B cell (primary cell): ENCODE measurements at regions not wholly inside any gene's neighbourhood (a gene's known extent, or its start where the extent isn't known, plus 50 kb on each side); places are given as distances from the start of the nearest gene placed in this dataset.

Experiments
- ATAC-seq: fragments of 200-7000 bp; cut with Tn5 transposase; one replicate; pipeline ENCODE4 v1.10.0; 2021; ENCODE audit warnings: low read depth, mild to moderate bottlenecking, moderate number of reproducible peaks, moderate library complexity
- CTCF ChIA-PET: fragments of 350-600 bp; sonication (Branson Sonifier 250); formaldehyde crosslinking; loops from one replicate; lab custom pipeline; 2021; ENCODE audit warnings: antibody characterized with exemption, inconsistent platforms; lab: Charles Lee
- POLR2A ChIA-PET: fragments of 350-600 bp; sonication (Branson Sonifier 250); formaldehyde crosslinking; loops from one replicate; lab custom pipeline; 2021; ENCODE audit warnings: antibody characterized with exemption; lab: Charles Lee
- DNase-seq: peaks from one replicate; pipeline ENCODE4 v3.0.0; 2013
- H2AFZ ChIP-seq: 2 replicates; pipeline ENCODE4 v1.6.1; 2012; ENCODE audit warnings: mild to moderate bottlenecking, low read depth, low read length; ENCODE audit not compliant: insufficient read depth, poor library complexity, severe bottlenecking
- H3K27ac ChIP-seq, 2 donors: 1 replicate in 1 of 2; 2 replicates in 1 of 2; pipeline ENCODE4 v1.5.1; 2012 to 2013; ENCODE audit warnings: low read length in 2 of 2, mild to moderate bottlenecking in 2 of 2, moderate library complexity in 1 of 2
- H3K27me3 ChIP-seq, 4 experiments: fragments of 200-600 bp in 1 of 4; sonication (generic) in 1 of 4; replicated peaks in 1 of 4; 1 replicate in 2 of 4; 2 replicates in 2 of 4; pipeline versions ENCODE4 v1.6.1 to v1.7.0; 2013 to 2016; ENCODE audit warnings: low read length in 3 of 4, mild to moderate bottlenecking in 2 of 4, mixed read lengths in 1 of 4, moderate library complexity in 1 of 4; ENCODE audit not compliant: insufficient read depth in 4 of 4, control insufficient read depth in 3 of 4; ENCODE audit errors: control extremely low read depth in 1 of 4
- H3K36me3 ChIP-seq, 2 experiments: replicated peaks in 1 of 2; 1 replicate in 1 of 2; 2 replicates in 1 of 2; pipeline versions ENCODE4 v1.6.1 to v1.7.1; 2013; ENCODE audit warnings: low read length in 1 of 2; ENCODE audit not compliant: insufficient read depth in 2 of 2, control insufficient read depth in 1 of 2; ENCODE audit errors: control extremely low read depth in 1 of 2, extremely low read depth in 1 of 2
- H3K4me1 ChIP-seq, 2 donors: fragments of 200-600 bp in 1 of 2; sonication (generic) in 1 of 2; 1 replicate in 1 of 2; 2 replicates in 1 of 2; pipeline versions ENCODE4 v1.5.1 to v1.6.1; 2013 to 2017; ENCODE audit warnings: low read length in 2 of 2; ENCODE audit not compliant: control insufficient read depth in 2 of 2, insufficient read depth in 2 of 2
- H3K4me2 ChIP-seq: replicated peaks from 2 replicates; pipeline ENCODE3; 2012; ENCODE audit warnings: mild to moderate bottlenecking, low read depth, low read length; ENCODE audit not compliant: poor library complexity, severe bottlenecking
- H3K4me3 ChIP-seq, 5 experiments: fragments of 200-600 bp in 1 of 5; sonication (generic) in 1 of 5; 1 replicate in 3 of 5; 2 replicates in 2 of 5; pipeline versions ENCODE4 v1.5.1 to v1.7.0; 2011 to 2016; ENCODE audit warnings: low read length in 4 of 5, mild to moderate bottlenecking in 4 of 5, low read depth in 2 of 5, control low read depth in 1 of 5, moderate library complexity in 1 of 5; ENCODE audit not compliant: insufficient read depth in 1 of 5; ENCODE audit errors: control extremely low read depth in 1 of 5, extremely low read depth in 1 of 5
- H3K79me2 ChIP-seq: fragments of 200-600 bp; sonication (generic); one replicate; pipeline ENCODE4 v1.6.0; 2016; ENCODE audit warnings: low read length; ENCODE audit not compliant: control insufficient read depth, insufficient read depth
- H3K9ac ChIP-seq: fragments of 200-600 bp; sonication (generic); 2 replicates; pipeline ENCODE4 v1.6.1; 2017; ENCODE audit warnings: mild to moderate bottlenecking, low read length, moderate library complexity
- H3K9me3 ChIP-seq, 3 donors: one replicate each; pipeline versions ENCODE4 v1.6.1 to v1.7.1; 2013; ENCODE audit warnings: low read length in 2 of 3; ENCODE audit not compliant: control insufficient read depth in 2 of 3, insufficient read depth in 1 of 3; ENCODE audit errors: control extremely low read depth in 1 of 3
- H4K20me1 ChIP-seq: 2 replicates; pipeline ENCODE4 v1.6.0; 2012; ENCODE audit warnings: mild to moderate bottlenecking, low read length; ENCODE audit not compliant: insufficient read depth, control insufficient read depth, poor library complexity, severe bottlenecking
- H3K27ac Mint-ChIP-seq: one replicate; pipeline ENCODE4 v1.8.0; 2021; ENCODE audit warnings: mixed read lengths
- H3K27me3 Mint-ChIP-seq: one replicate; pipeline ENCODE4 v1.8.0; 2021; ENCODE audit warnings: mixed read lengths
- H3K4me1 Mint-ChIP-seq: one replicate; pipeline ENCODE4 v1.8.0; 2021; ENCODE audit warnings: mixed read lengths
- H3K4me3 Mint-ChIP-seq: one replicate; pipeline ENCODE4 v1.8.0; 2021; ENCODE audit warnings: mixed read lengths
- H3K9me3 Mint-ChIP-seq: one replicate; pipeline ENCODE4 v1.8.0; 2022; ENCODE audit warnings: mixed read lengths; ENCODE audit not compliant: insufficient read depth
- CTCF ChIP-seq: fragments of 200-600 bp; IDR thresholded peaks from one replicate; pipeline ENCODE4 v1.8.0; 2022; ENCODE audit warnings: antibody characterized with exemption, mild to moderate bottlenecking
- EZH2 ChIP-seq: IDR thresholded peaks from 2 replicates; pipeline ENCODE4 v1.6.1; 2012; ENCODE audit warnings: borderline replicate concordance, low read depth, mild to moderate bottlenecking, moderate library complexity, low read length; ENCODE audit not compliant: insufficient read depth, poor library complexity, severe bottlenecking
- WGBS: methylation state at CpG from one replicate; pipeline ENCODE4 v1.1.5; 2013; ENCODE audit warnings: missing lambda C conversion rate; ENCODE audit not compliant: insufficient coverage; 5-methylcytosine and 5-hydroxymethylcytosine counted together
- intact Hi-C: fragments of 100-400 bp; cut with micrococcal nuclease; formaldehyde crosslinking; loops from one replicate; pipeline ENCODE4 v1.10.0; 2022

GRCh38 chr9:96159596-96159995 is 142.4 kb downstream of the HSD17B3 start:
- ATAC-seq (no peak), DNase-seq (no peak)
- no peak for TF ChIP-seq EZH2
- no peak for TF ChIP-seq CTCF
- Histone ChIP-seq H3K27me3 (peaks cover 0 to 2% (median 0%) of the 10 kb centered on the region in 4 experiments), H3K79me2 (no peaks in the 10 kb centered on the region), H3K36me3 (no peaks in the 10 kb centered on the region), H3K27ac (no peak overlapping the region), H3K4me1 (no peaks in the 10 kb centered on the region), H4K20me1 (no peaks in the 10 kb centered on the region), H3K9ac (no peak overlapping the region), H3K9me3 (peaks cover 0 to 14% (median 0%) of the 10 kb centered on the region in 3 donors), H3K4me2 (no peak overlapping the region), H3K4me3 (no peak overlapping the region), H2AFZ (no peak overlapping the region)
- H3K27me3 Mint-ChIP-seq, result peaks cover 17% of the 10 kb centered on the region
- no peaks in the 10 kb centered on the region for H3K9me3 Mint-ChIP-seq
- no peak overlapping the region for H3K4me3 Mint-ChIP-seq
- POLR2A ChIA-PET, result no interaction called here
- CTCF ChIA-PET, result no interaction called here
- H3K27ac Mint-ChIP-seq, result no peak overlapping the region
- peaks cover 4% of the 10 kb centered on the region for H3K4me1 Mint-ChIP-seq
- WGBS, result 93% methylated on average over 3 of the region's 4 CpGs
- intact Hi-C loops, result no loop called here

GRCh38 chr9:96158909-96159575 is 142.9 kb downstream of the HSD17B3 start:
- H3K9me3 ChIP-seq, result peaks cover 0 to 12% (median 0%) of the 10 kb centered on the region in 3 donors
- Mint-ChIP-seq H3K27me3 (peaks cover 17% of the 10 kb centered on the region), H3K4me1 (peaks cover 4% of the 10 kb centered on the region), H3K27ac (no peak overlapping the region), H3K4me3 (no peak overlapping the region), H3K9me3 (no peaks in the 10 kb centered on the region)
- no peak for ATAC-seq
- H3K4me3 ChIP-seq, result no peak overlapping the region
- H3K36me3 ChIP-seq, result no peaks in the 10 kb centered on the region
- ChIA-PET POLR2A (no interaction called here), CTCF (no interaction called here)
- H4K20me1 ChIP-seq, result no peaks in the 10 kb centered on the region
- no peak for DNase-seq
- peaks cover 0 to 2% (median 0%) of the 10 kb centered on the region in 4 experiments for H3K27me3 ChIP-seq
- intact Hi-C loops, result no loop called here
- TF ChIP-seq EZH2 (no peak), CTCF (no peak)
- 23% methylated on average over 4 of the region's 9 CpGs for WGBS
- H3K4me1 ChIP-seq, result no peaks in the 10 kb centered on the region
- no peak overlapping the region for H3K9ac ChIP-seq
- H3K4me2 ChIP-seq, result no peak overlapping the region
- H2AFZ ChIP-seq, result no peak overlapping the region
- H3K79me2 ChIP-seq, result no peaks in the 10 kb centered on the region
- H3K27ac ChIP-seq, result no peak overlapping the region
